ENCODE measurements at regions not wholly inside any gene's neighbourhood (a gene's known extent, or its start where the extent isn't known, plus 50 kb on each side); places are given as distances from the start of the nearest gene placed in this dataset.

DNA sequence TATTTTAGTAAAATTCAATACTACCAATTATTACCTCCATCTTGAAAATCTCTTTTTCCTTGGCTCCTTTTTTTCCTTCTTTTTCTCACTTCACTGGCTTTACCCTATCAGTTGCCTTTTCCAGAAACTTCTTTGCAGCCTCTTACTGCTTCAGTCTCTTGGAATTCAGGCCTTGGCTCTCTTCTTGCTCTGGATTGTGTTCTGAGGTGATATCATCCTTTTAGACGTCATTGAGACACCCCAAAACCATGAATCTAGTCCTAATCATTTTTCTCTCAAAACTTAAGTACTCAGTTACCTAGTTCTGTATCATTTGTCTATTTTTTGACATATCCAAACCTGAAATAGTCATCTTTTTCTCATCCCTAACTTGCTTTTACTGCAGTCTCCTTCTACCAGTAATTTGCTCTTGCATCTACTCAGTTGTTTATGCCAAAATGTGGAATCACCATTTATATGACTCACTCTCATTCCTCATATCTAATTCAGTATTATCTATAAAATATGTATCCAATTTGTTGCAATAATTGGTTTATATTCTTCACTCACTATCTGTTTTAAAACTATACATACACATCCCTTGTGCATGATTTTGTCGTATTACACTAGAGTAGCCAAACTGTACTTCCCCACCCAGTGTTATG is 703.2 kb upstream of the CCDC54 start:
- TF ChIP-seq CTCF (conservative IDR thresholded peaks at IDR 0.05) (no peak), ZFX (IDR thresholded peaks at IDR 0.05) (no peak)
